ENCODE measurements at regions not wholly inside any gene's neighbourhood (a gene's known extent, or its start where the extent isn't known, plus 50 kb on each side); places are given as distances from the start of the nearest gene placed in this dataset.

- DNase-seq (ENCODE audit: low read depth) = no peak
These were observed 300.7 kb downstream of the LMO7 start for GRCh38 chr13:75936791-75937190.

GRCh38 chr13:75935805-75936204 is 299.7 kb downstream of the LMO7 start:
- no peak overlapping the region for H3K4me3 ChIP-seq (ENCODE audit: low read length)
- no peak for DNase-seq (ENCODE audit: low read depth)
- no peak for TF ChIP-seq CTCF (conservative IDR thresholded peaks at IDR 0.05; ENCODE audit: low read length)

More at GRCh38 chr13:75936791-75937190, 300.7 kb downstream of the LMO7 start:
- no peak for TF ChIP-seq CTCF (conservative IDR thresholded peaks at IDR 0.05; ENCODE audit: low read length)
- H3K4me3 ChIP-seq (ENCODE audit: low read length) = no peak overlapping the region

- no peak for TF ChIP-seq CTCF (conservative IDR thresholded peaks at IDR 0.05; ENCODE audit: low read length)
- no peak overlapping the region for H3K4me3 ChIP-seq (ENCODE audit: low read length)
- DNase-seq (ENCODE audit: low read depth) = peak; percentile 23
These were observed 298.8 kb downstream of the LMO7 start for GRCh38 chr13:75934889-75935288.

GRCh38 chr13:75932636-75933035 is 296.5 kb downstream of the LMO7 start:
- TF ChIP-seq CTCF (conservative IDR thresholded peaks at IDR 0.05; ENCODE audit: low read length) = no peak
- DNase-seq (ENCODE audit: low read depth) = no peak
- H3K4me3 ChIP-seq (ENCODE audit: low read length) = no peak overlapping the region

- no peak overlapping the region for H3K4me3 ChIP-seq (ENCODE audit: low read length)
- DNase-seq (ENCODE audit: low read depth) = peak; percentile 50
- no peak for TF ChIP-seq CTCF (conservative IDR thresholded peaks at IDR 0.05; ENCODE audit: low read length)
These were observed 295.0 kb downstream of the LMO7 start for GRCh38 chr13:75931116-75931515.

GRCh38 chr13:75929076-75929475 is 292.9 kb downstream of the LMO7 start:
- H3K4me3 ChIP-seq (ENCODE audit: low read length) = no peak overlapping the region
- no peak for TF ChIP-seq CTCF (conservative IDR thresholded peaks at IDR 0.05; ENCODE audit: low read length)
- no peak for DNase-seq (ENCODE audit: low read depth)

- no peak for DNase-seq (ENCODE audit: low read depth)
- TF ChIP-seq CTCF (conservative IDR thresholded peaks at IDR 0.05; ENCODE audit: low read length) = no peak
- no peak overlapping the region for H3K4me3 ChIP-seq (ENCODE audit: low read length)
These were observed 291.1 kb downstream of the LMO7 start for GRCh38 chr13:75927183-75927669.

Measured in AG10803 (cell line).